ENCODE measurements at regions not wholly inside any gene's neighbourhood (a gene's known extent, or its start where the extent isn't known, plus 50 kb on each side); places are given as distances from the start of the nearest gene placed in this dataset.
"Not testable (repeated sequence)": the region's sequence is repeated elsewhere in the genome, so short reads cannot be mapped to it uniquely, and the experiment has no call there.

DNA sequence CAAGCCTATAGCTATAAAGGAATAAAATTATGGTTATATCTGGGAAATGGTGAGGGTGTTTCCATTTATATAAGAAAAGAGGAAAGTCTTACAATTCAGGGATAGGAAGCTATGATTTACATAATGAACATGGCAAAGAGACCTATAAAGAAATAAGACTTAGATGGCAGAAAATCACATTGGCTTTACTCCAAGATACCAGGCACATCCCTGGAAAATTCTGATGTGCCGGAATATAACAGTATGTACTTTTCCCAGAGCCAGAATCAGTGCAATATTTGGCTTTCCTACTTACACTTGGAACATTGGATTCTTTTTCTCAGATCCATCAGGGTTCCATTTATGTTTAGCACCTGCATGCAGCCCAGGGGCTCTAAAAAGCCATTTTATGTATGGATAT lies 357.8 kb downstream of the CETN3 start:
- Histone ChIP-seq H3K4me3 (ENCODE audit: insufficient read depth, low read length, poor library complexity, severe bottlenecking) (no peak overlapping the region), H3K36me3 (ENCODE audit: low read length) (no peaks in the 10 kb centered on the region), H3K9me3 (ENCODE audit: insufficient read depth, low read length) (no peaks in the 10 kb centered on the region), H3K4me2 (ENCODE audit: low read depth, low read length, poor library complexity, severe bottlenecking) (no peak overlapping the region), H3F3A (ENCODE audit: insufficient read depth) (no peaks in the 10 kb centered on the region), H3K79me2 (ENCODE audit: insufficient read depth, low read length) (no peaks in the 10 kb centered on the region), H4K20me1 (ENCODE audit: low read depth, low read length) (no peaks in the 10 kb centered on the region), H3K27me3 (ENCODE audit: low read length) (no peaks in the 10 kb centered on the region), H2AFZ (ENCODE audit: low read depth, low read length, severe bottlenecking) (no peak overlapping the region), H3K27ac (ENCODE audit: low read depth, low read length) (no peak overlapping the region), H3K9ac (ENCODE audit: low read length) (no peak overlapping the region), H3K9me2 (replicated peaks; ENCODE audit: insufficient read depth, low read length) (no peaks in the 10 kb centered on the region)
- TF ChIP-seq, protein P1, sequence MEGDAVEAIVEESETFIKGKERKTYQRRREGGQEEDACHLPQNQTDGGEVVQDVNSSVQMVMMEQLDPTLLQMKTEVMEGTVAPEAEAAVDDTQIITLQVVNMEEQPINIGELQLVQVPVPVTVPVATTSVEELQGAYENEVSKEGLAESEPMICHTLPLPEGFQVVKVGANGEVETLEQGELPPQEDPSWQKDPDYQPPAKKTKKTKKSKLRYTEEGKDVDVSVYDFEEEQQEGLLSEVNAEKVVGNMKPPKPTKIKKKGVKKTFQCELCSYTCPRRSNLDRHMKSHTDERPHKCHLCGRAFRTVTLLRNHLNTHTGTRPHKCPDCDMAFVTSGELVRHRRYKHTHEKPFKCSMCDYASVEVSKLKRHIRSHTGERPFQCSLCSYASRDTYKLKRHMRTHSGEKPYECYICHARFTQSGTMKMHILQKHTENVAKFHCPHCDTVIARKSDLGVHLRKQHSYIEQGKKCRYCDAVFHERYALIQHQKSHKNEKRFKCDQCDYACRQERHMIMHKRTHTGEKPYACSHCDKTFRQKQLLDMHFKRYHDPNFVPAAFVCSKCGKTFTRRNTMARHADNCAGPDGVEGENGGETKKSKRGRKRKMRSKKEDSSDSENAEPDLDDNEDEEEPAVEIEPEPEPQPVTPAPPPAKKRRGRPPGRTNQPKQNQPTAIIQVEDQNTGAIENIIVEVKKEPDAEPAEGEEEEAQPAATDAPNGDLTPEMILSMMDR (IDR thresholded peaks at IDR 0.05; ENCODE audit: insufficient read depth, low read length, poor library complexity, severe bottlenecking) = no peak
- TF ChIP-seq EZH2phosphoT487 (conservative IDR thresholded peaks at IDR 0.05; ENCODE audit: low read length) = no peak

DNA sequence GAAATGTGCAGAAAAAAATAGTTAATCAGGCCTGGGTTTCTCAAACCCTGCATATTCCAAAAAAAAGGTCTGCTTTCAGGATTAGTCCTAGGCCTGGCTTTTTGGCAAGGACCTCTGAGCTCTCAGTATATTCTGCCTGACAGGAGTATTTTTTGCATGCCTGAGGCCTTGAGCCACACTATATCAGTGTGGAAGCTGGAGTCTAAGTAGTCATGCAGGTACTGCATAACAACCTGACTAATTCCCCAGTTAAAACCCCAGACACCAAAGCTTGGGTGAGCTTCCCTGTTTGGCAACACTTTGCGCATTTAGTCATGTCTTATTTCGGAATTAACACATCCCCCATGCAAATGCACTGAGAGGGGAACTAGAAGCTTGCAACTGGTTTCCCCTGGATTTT lies 359.5 kb downstream of the CETN3 start:
- H3K27me3 ChIP-seq (ENCODE audit: low read length) = no peaks in the 10 kb centered on the region
- H4K20me1 ChIP-seq (ENCODE audit: low read depth, low read length) = no peaks in the 10 kb centered on the region
- no peak overlapping the region for H3K4me3 ChIP-seq (ENCODE audit: insufficient read depth, low read length, poor library complexity, severe bottlenecking)
- no peak overlapping the region for H3K9ac ChIP-seq (ENCODE audit: low read length)
- no peak for TF ChIP-seq EZH2phosphoT487 (conservative IDR thresholded peaks at IDR 0.05; ENCODE audit: low read length)
- TF ChIP-seq, protein P1 (IDR thresholded peaks at IDR 0.05; ENCODE audit: insufficient read depth, low read length, poor library complexity, severe bottlenecking) = no peak
- H3K9me2 ChIP-seq (replicated peaks; ENCODE audit: insufficient read depth, low read length) = no peaks in the 10 kb centered on the region
- H3K36me3 ChIP-seq (ENCODE audit: low read length) = no peaks in the 10 kb centered on the region
- no peak overlapping the region for H3K4me2 ChIP-seq (ENCODE audit: low read depth, low read length, poor library complexity, severe bottlenecking)
- no peaks in the 10 kb centered on the region for H3F3A ChIP-seq (ENCODE audit: insufficient read depth)
- no peak overlapping the region for H2AFZ ChIP-seq (ENCODE audit: low read depth, low read length, severe bottlenecking)
- H3K9me3 ChIP-seq (ENCODE audit: insufficient read depth, low read length) = no peaks in the 10 kb centered on the region
- no peak overlapping the region for H3K27ac ChIP-seq (ENCODE audit: low read depth, low read length)
- H3K79me2 ChIP-seq (ENCODE audit: insufficient read depth, low read length) = no peaks in the 10 kb centered on the region

DNA sequence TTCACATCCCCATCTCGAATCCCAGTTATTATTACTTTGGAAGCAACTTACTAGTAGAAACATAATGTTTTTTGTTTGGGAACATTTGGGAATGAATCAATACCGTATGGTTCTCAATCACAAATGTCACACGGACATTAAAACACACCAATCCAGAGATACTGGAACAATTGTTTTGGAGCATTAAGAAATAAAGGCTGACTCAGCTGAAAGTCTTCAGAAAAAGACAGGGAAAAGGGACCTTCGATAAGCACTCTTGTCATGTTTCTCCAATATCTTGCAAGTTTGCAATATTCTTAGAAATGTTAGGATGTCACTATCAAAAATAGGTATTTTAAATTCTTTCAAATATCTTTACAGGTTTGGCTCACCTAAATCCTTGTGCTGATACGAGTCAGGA lies 362.4 kb downstream of the CETN3 start:
- no peak overlapping the region for H3K27ac ChIP-seq (ENCODE audit: low read depth, low read length)
- H3K36me3 ChIP-seq (ENCODE audit: low read length) = no peaks in the 10 kb centered on the region
- TF ChIP-seq EZH2phosphoT487 (conservative IDR thresholded peaks at IDR 0.05; ENCODE audit: low read length) = no peak
- TF ChIP-seq, protein P1 (IDR thresholded peaks at IDR 0.05; ENCODE audit: insufficient read depth, low read length, poor library complexity, severe bottlenecking) = no peak
- no peaks in the 10 kb centered on the region for H3K79me2 ChIP-seq (ENCODE audit: insufficient read depth, low read length)
- no peak overlapping the region for H3K9ac ChIP-seq (ENCODE audit: low read length)
- H3K9me2 ChIP-seq (replicated peaks; ENCODE audit: insufficient read depth, low read length) = no peaks in the 10 kb centered on the region
- no peaks in the 10 kb centered on the region for H3K9me3 ChIP-seq (ENCODE audit: insufficient read depth, low read length)
- H4K20me1 ChIP-seq (ENCODE audit: low read depth, low read length) = no peaks in the 10 kb centered on the region
- H2AFZ ChIP-seq (ENCODE audit: low read depth, low read length, severe bottlenecking) = no peak overlapping the region
- H3K4me3 ChIP-seq (ENCODE audit: insufficient read depth, low read length, poor library complexity, severe bottlenecking) = no peak overlapping the region
- no peak overlapping the region for H3K4me2 ChIP-seq (ENCODE audit: low read depth, low read length, poor library complexity, severe bottlenecking)
- no peaks in the 10 kb centered on the region for H3F3A ChIP-seq (ENCODE audit: insufficient read depth)
- no peaks in the 10 kb centered on the region for H3K27me3 ChIP-seq (ENCODE audit: low read length)

DNA sequence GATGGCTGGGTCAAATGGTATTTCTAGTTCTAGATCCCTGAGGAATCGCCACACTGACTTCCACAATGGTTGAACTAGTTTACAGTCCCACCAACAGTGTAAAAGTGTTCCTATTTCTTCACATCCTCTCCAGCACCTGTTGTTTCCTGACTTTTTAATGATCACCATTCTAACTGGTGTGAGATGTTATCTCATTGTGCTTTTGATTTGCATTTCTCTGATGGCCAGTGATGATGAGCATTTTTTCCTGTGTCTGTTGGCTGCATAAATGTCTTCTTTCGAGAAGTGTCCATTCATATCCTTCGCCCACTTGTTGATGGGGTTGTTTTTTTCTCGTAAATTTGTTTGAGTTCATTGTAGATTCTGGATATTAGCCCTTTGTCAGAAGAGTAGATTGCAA lies 369.5 kb downstream of the CETN3 start:
- not testable (repeated sequence) for H3K4me2 ChIP-seq (ENCODE audit: low read depth, low read length, poor library complexity, severe bottlenecking); H3K79me2 ChIP-seq (ENCODE audit: insufficient read depth, low read length); H3K9ac ChIP-seq (ENCODE audit: low read length); H3K36me3 ChIP-seq (ENCODE audit: low read length); H3K9me2 ChIP-seq (replicated peaks; ENCODE audit: insufficient read depth, low read length); H2AFZ ChIP-seq (ENCODE audit: low read depth, low read length, severe bottlenecking); H4K20me1 ChIP-seq (ENCODE audit: low read depth, low read length); H3K27me3 ChIP-seq (ENCODE audit: low read length); H3K4me3 ChIP-seq (ENCODE audit: insufficient read depth, low read length, poor library complexity, severe bottlenecking); H3K9me3 ChIP-seq (ENCODE audit: insufficient read depth, low read length); H3K27ac ChIP-seq (ENCODE audit: low read depth, low read length); H3F3A ChIP-seq (ENCODE audit: insufficient read depth)

All from SU-DHL-6 (cell line).